GM19023 (cell line): ENCODE measurements at regions not wholly inside any gene's neighbourhood (a gene's known extent, or its start where the extent isn't known, plus 50 kb on each side); places are given as distances from the start of the nearest gene placed in this dataset.
"Not testable (repeated sequence)": the region's sequence is repeated elsewhere in the genome, so short reads cannot be mapped to it uniquely, and the experiment has no call there.

Experiments
- ATAC-seq: cut with Tn5 transposase; IDR thresholded peaks from one replicate; pipeline ENCODE4 v1.9.1; 2021; ENCODE audit warnings: mild to moderate bottlenecking, moderate library complexity; ENCODE audit not compliant: unreplicated experiment

DNA sequence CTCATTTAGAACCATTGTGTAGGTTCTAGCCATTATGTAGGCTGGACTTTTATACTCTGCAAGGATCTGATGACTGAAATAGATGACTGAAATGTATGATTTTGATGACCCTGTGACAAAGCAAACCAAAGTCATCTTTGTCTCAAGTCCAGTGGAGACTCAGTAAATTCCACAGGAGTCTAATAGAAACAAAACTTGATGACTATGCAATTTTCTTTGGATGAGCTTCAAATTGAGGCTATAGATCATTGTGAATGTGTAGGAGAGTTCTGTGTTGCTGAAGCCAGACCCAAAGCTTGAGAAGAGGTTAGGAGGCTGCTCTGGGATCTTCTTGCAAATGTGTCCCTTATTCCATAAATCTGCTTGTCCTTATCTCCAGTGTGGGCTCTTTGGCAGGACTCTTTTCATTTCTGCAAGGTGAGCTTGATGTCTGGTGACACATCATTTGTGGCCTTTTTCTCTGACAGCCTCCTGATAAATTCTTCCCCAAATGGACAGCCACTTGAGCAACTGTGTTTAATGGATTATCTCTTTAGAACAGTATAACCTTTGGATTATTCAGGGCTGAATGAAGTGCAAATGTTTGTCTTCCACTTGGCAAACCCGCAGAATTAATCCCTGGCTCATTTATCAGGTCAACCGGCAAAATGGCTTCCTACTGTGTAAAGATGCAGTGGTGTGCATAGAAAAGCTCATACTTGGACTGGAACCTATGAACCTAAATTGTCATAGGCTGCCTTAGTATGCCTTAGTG, 235.1 kb upstream of the ANKH start:
- no peak for ATAC-seq

DNA sequence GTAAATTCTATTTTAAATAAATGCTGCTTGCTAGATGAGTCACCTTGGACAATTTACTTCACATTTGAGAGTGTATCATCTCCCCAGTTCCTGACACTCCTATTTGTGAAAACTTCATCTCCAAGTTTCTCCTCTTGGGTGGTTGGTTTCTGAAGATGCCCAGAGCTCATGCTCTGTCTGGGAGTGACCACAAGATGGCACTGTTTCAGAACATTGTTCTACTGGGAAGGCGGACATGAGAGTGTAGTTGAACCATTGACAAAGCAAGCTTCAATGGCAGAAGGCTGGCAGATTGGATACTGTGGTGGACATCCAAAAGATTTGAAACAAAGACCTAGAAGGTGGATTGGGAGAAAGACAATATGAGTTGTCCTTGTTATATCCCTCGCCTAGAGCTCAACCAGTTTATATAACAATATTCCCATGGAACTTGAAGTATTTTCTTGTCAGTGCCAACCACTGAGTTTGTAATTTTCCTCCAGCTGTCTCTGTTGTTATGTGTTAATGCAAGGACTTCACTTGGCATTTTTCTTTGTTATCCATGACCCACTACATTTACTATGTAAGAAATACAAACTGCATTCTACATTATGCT, 234.3 kb upstream of the ANKH start:
- peak; percentile 90 for ATAC-seq

DNA sequence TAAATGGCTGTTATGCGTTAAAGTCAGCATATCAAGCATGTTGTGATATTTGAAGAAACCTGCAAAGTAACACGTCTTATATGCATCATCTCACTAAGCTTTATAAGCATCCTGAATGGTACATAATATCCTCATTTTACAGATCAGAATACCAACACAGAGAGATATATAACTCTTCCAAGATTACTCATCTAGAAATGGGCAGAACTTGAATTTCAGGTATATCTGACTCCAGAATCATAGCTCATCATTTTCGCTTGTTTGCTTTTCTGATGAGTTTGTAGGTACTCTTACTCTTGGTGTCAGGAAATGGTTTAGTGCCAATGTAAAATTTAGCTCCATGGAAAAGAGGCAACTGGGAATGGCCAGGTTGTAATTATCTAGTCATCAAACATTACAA, 232.3 kb upstream of the ANKH start:
- ATAC-seq = no peak

DNA sequence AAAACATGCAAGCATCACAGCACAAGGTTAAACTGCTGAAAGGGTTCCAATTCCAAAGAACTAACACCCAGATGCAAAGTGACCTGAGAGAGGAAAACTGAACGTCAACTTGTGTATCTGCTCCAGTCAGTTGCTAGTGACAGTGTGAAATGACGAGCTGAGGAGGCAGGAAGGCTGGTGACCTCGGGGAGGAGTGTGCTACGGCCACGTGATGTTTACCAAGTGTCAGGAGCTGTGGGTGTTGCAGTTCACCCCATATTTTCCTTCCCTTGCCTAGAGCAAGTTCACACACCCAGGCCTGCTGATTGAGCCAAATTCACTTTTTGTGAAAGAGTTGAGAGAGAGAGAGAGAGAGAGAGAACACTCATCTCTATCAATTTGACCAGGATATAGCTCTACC, 231.6 kb upstream of the ANKH start:
- ATAC-seq = no peak

DNA sequence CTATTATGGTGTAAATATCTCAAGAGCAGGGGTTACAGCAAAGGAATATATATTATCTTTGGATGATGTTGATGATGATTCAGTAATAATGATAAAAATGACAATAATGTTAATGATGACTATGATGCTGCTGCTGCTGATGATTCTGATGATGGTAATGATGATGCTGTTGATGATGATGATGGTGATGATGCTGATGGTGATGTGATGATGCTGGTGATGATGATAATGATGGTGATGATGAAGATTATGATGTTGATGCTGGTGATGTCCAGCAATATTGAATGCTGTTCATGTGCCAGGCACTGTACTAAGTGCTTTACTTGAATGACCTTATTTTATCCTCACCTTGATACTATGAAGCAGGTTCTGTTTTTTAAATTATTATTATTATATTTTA, 226.0 kb upstream of the ANKH start:
- no peak for ATAC-seq

DNA sequence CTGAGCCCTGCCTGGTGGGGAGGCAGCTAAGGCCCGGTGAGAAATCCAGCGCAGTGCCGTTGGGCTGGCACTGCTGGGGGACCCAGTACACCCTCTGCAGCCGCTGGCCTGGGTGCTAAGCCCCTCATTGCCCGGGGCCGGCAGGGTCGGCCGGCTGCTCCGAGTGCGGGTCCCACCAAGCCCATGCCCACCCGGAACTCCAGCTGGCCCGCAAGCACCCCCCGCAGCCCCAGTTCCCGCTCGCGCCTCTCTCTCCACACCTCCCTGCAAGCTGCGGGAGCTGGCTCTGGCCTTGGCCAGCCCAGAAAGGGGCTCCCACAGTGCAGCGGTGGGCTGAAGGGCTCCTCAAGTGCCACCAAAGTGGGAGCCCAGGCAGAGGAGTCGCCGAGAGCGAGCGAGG, 225.1 kb upstream of the ANKH start:
- ATAC-seq = not testable (repeated sequence)

DNA sequence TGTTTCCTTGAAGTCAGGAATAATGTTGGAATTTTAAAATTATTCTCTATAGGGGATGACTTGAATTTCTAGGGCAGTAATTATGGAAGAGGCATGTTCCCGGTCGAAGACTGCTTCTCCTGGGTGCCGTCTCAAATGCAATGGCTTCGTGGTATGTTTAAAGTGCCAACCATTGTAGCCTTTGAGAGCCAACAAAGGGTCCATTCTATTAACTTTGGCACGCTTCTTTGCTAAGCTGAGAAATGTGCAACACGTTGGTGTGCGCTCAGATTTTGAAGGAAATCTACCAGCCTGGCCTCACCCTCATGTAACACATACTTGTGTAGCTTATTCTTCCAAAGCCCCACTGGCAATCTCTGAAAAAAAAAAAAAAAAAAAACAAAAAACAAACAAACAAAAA, 221.2 kb upstream of the ANKH start:
- no peak for ATAC-seq

DNA sequence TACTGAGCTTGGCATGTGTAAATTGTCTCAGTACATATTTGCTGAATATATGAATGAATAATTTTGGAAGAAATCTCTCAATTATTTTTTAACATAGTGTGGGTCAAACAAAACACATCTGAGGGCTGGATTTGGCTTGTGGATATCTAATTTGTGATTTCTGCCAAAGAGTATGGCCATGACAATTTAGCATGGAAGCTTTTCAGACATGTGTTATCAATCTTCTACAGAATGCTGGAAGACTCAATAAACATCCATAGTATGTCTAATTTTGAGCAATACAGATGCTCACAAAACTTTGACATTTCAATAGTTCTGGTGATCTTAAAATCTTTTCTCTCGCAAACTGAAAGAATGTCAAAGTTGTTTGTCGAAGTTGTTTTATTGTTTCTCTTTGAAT, 214.1 kb upstream of the ANKH start:
- ATAC-seq = no peak

DNA sequence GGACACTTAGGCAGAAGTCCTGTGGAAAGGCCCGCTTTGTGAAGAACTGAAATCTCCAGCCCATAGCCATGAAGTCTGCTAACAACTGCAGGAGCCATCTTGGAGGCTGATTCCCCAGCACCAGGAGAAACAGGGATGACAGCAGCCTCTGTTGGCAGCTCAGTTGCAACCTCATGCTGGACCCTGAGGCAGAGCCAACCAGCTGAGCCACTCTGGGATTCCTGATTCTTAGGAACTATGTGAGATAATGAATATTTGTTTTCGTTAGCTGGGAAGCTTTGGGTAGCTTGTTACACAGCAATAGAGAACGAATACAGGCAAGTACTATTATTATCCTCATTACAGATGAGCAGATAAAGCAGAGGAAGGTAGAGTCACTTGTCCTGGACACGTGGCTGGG, 210.5 kb upstream of the ANKH start:
- no peak for ATAC-seq

DNA sequence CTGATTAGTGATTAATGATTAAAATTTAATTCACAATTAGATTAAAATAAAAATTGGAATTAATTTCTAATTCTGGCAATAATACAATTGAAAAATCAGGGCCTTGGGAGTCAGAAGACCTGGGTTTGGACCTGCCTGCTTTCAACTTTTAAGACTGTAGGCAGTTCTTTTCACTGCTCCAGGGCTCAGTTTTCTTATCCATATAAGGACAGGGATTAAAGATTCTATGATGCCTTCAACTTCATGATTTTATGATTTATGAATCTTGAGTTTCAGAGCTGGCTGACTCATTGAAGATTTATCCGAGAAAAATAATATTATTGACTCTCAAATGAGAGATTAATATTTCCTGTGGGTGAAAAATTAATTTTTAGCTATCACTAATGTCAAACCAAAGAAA, 208.6 kb upstream of the ANKH start:
- ATAC-seq = no peak

DNA sequence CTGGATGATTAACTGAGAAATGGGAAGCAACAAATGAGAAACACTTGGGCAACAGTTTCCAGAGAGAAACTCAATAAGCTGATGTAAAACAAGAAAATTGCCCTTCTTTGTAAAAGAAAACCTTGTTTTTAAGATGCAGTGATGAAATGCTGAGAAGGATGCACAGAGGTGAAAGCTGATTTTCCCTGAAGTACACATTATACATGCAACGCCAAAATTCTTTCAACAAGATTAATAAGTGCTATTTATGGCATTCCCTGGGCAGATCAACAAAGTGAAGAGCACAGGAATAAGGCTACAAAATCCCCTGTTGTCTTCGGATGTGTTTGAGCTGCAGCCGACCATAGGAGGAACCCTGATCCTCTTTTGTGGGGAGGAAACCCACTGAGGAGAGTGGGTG, 208.0 kb upstream of the ANKH start:
- ATAC-seq = no peak

DNA sequence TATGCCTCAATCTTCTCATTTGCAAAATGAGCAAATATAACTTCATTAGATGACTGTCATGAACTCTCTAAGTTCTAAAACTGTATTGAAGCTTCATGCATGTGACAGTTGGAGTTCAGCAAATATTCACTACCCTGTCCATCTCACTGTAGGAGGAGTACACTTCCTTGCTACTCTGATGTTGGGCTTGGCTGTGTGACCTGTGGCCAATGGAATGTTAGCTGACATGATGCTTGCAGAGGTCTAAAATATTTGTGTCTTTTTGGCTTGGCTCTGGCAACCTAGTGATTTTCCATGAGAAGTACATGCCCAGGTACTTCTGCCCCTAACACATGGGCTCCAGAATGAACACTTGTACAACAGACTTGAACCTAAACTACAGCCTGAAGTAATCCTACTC, 203.1 kb upstream of the ANKH start:
- no peak for ATAC-seq

DNA sequence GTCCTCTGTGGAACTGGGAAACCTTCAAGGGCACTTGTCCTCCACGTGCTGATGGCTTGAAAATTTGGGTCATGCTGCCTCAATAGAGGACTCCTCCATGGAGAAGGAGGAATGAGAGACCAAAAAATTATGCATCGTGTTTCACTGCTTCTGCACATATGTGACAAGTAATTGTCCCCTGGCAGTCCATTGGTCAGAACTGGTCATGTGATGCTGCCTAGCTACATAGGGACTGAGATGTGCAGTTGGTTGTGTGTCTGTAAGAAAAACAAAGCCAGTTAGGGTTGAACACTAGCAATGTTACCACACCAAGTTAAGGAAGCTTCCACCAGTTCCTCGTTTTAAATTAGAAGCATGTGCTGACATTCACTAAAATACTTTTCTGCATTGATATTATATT, 201.9 kb upstream of the ANKH start:
- ATAC-seq = no peak

DNA sequence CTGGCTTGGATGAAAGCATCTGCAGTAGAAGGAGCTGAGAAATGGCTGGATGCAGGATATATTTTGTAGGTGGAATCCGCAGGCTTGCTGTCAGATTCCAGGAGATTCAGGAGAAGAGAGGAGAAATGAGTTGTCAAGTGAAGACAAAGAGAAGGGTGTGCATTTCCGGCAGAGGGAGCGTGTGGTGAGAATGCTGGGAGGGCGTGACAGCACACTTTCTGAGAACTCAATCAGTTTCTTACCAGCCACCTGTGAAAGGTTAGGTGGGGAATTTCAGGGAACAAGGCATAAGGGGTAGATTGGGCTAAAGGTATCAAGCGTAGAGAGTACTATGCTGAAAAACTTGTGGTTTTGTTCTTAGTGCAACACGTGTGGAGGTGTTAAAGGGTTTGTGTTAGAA, 199.3 kb upstream of the ANKH start:
- ATAC-seq = no peak

DNA sequence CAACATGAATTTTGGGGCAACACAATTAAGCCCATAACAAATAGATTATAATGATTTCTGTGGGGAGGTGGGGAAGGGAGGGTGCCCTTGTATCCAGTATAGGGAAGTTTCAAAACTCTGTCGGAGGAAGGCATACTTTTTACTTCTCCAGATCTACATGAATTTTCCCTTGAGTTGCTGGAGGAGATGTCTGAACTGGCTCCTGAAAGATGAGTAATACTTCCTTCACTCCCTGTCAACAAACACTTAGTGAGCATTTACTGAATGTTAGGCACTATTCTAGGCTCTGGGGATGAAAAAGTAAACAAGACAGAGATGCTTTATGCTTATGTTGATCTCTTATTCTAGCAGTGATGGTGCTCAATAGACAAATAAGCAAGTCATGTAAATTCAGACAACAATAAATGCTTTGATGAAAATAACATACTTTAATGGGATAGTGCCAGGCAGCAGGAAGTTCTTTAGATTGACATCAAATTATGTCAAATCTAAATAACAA, 197.9 kb upstream of the ANKH start:
- no peak for ATAC-seq

DNA sequence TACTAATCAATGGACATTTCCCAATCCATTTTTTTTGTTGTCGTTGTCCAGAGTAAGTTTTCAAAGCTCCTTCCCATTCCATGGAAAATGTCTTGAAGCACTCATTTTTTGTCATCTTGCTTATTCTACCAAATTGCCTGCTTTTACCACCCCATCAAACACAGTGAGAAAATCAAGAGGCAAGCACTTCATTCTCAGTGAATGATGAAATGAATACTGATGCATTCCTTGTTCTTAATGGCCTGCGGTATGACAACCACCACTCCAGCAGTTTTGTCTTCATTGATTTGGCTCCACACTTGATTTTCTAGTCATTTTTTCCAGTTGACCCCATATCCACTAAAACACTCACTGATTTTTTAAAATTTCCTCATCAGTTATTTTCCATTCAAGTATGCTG, 193.5 kb upstream of the ANKH start:
- no peak for ATAC-seq

DNA sequence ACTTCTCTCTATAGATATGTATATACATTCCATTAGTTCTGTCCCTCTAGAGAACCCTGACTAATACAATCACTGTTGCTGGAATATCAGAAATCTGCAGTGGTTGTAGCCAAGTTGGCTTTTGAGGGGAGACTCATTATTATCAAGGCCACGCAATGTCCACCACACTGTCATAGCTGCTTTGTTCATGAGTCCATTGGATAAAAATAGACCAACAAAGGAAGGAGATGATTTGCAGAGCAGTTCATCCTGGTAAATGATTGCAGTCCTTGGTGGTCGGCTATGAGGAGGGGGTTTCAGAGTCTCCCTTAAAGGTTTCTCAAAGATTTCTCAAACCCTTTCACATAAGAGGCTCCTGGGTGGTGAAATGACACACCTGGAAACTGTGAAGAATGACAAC, 192.8 kb upstream of the ANKH start:
- no peak for ATAC-seq

DNA sequence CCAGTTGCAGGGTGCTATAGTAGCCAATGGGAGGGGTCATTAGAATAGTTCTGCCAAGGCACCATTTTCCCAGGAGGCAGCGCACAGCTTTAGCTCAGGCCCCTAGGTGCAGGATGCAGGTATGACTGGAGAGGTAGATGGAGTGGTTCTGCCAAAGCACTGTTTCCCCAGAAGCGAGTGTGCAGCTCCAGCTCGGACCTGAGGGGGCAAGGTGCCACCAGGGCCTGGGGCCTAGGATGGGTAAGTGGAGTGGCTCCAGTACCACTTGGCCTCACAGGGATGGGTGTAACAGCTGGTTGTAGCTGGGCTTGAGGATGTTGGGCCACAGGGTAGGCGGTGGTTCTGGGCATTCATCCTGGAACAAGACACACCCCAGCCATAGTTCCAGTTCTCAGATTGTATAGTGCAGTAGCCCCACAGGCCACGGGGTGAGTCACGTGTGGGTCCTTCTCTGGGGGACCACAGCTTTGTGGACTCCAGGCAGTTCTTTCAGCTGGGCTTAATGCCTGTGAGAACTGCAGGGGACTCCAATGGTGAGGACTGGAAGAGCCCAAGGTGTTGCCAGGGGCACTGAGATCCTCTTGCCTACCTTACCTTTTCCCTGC, 185.5 kb upstream of the ANKH start:
- no peak for ATAC-seq

DNA sequence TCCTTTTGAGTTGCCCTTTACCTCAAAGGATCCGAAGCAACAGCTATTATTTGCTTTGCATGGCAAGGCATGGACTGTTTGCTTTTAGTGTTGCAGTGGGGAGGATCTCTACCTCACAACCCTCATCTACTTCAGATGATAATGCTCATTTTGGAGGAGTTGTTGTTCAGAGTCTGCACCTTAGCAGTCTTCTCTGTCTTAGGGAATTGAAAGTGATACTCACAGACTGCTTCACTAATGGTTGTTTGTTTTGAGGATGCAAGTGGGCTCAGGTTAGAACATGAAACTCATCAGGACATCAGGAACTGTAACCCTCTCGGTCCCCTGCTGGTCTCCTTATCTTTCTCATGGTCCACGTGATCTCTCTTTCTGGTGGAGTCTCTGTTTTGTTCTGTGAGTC, 172.9 kb upstream of the ANKH start:
- no peak for ATAC-seq

DNA sequence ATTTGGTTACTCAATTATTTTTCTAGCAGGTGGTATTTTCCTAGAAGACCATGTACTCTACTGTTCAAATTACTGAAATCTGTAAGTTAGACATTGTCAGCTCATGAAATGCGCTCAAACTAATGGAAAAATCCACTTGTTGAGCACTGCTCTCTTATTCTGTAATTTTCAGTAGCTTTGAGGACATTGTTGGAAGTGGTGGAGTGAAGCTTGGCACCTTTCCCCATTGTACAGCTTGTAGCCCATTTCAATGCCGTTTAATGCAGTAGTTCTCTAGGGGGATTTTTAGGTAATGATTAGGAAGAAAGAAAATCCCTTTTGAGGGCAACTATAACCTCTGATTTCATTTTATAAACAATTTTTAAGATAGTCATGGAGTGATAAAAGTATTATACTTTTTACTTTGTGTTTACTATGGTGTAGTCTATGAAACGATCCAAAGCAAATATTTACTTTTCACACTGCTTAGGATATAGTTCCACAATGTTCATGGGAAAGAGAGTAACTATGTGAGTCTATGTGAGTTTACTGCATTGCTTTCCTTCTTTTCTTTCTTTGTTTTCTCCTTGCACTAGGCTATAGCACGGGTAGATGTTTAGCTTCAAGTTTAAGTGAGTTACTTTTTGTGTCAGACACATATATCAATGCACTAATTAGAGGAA, 165.8 kb upstream of the ANKH start:
- ATAC-seq = no peak

DNA sequence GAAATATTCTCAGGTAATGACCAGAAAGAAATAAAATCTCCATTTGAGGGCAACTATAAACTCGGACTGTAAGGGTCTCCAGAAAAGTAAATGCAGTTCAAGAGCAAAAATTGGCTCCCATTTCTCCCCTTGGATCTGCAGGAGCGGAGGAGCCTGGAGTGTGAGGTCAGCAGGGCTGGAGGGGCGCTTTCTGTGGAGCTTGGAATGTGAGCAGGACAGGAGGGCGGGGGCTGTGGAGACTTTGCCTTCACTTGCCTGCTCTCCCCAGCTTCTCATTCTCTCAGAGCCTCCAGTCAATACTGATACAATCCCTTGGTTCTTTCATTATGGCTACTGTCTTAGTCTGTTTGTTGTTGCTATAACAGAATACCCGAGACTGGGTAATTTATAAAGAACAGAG, 162.8 kb upstream of the ANKH start:
- ATAC-seq = no peak

DNA sequence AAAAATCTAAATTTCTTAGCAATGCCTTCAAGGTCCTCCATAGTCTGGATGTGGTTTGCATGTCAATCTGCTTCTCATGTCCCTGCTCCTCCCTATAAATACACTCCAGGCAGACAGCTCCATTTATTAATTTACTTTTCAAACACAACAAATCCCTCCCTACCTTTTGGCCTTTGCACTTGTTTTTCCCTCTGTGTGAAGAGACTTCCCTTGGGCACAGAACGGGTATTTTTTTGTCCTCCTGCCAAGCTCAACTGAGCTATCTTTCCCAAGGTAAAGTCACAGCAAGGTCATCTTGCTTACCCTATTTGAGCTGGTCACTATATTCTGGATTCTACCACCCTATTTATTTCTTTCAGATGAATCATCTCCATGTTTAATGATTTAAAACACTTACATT, 159.6 kb upstream of the ANKH start:
- no peak for ATAC-seq
